GM21423 (cell line): ENCODE measurements at regions not wholly inside any gene's neighbourhood (a gene's known extent, or its start where the extent isn't known, plus 50 kb on each side); places are given as distances from the start of the nearest gene placed in this dataset.
"Not testable (repeated sequence)": the region's sequence is repeated elsewhere in the genome, so short reads cannot be mapped to it uniquely, and the experiment has no call there.

ENCODE experiments used
- ATAC-seq: cut with Tn5 transposase; IDR thresholded peaks from one replicate; pipeline ENCODE4 v1.9.1; 2021; ENCODE audit warnings: mild to moderate bottlenecking, moderate library complexity; ENCODE audit not compliant: unreplicated experiment

GRCh38 chr12:34301251-34302130 is 279.2 kb downstream of the ALG10 start:
- no peak for ATAC-seq

GRCh38 chr12:34302131-34302885 is 280.0 kb downstream of the ALG10 start:
- ATAC-seq, result no peak

GRCh38 chr12:34303091-34303870 is 281.0 kb downstream of the ALG10 start:
- ATAC-seq, result no peak

- no peak for ATAC-seq
Observed at GRCh38 chr12:34304001-34304400, 281.7 kb downstream of the ALG10 start.

GRCh38 chr12:34304546-34304945 is 282.2 kb downstream of the ALG10 start:
- ATAC-seq, result no peak

- ATAC-seq, result no peak
Observed at GRCh38 chr12:34305176-34305575, 282.9 kb downstream of the ALG10 start.

GRCh38 chr12:34306133-34306830 is 284.0 kb downstream of the ALG10 start:
- no peak for ATAC-seq

- ATAC-seq, result not testable (repeated sequence)
Observed at GRCh38 chr12:34309806-34310804, 287.8 kb downstream of the ALG10 start.

- ATAC-seq, result no peak
Observed at GRCh38 chr12:34311337-34311736, 289.0 kb downstream of the ALG10 start.

- no peak for ATAC-seq
Observed at GRCh38 chr12:34327671-34328070, 305.4 kb downstream of the ALG10 start.

GRCh38 chr12:34333337-34333736 is 311.0 kb downstream of the ALG10 start:
- no peak for ATAC-seq

- no peak for ATAC-seq
Observed at GRCh38 chr12:34334538-34334937, 312.2 kb downstream of the ALG10 start.

GRCh38 chr12:34334953-34335743 is 312.9 kb downstream of the ALG10 start:
- no peak for ATAC-seq

GRCh38 chr12:34335819-34336262 is 313.5 kb downstream of the ALG10 start:
- no peak for ATAC-seq

GRCh38 chr12:34336619-34337465 is 314.5 kb downstream of the ALG10 start:
- no peak for ATAC-seq

GRCh38 chr12:34338751-34339150 is 316.5 kb downstream of the ALG10 start:
- ATAC-seq, result no peak

- no peak for ATAC-seq
Observed at GRCh38 chr12:34339922-34340321, 317.6 kb downstream of the ALG10 start.
